ENCODE measurements at regions not wholly inside any gene's neighbourhood (a gene's known extent, or its start where the extent isn't known, plus 50 kb on each side); places are given as distances from the start of the nearest gene placed in this dataset.

GRCh38 chr6:90646940-90647339 lies 60.1 kb upstream of the MAP3K7 start:
- TF ChIP-seq MAX (IDR thresholded peaks at IDR 0.05; ENCODE audit: low read depth, low read length) (no peak), MYC (IDR thresholded peaks at IDR 0.05; ENCODE audit: low read depth, low read length) (no peak), CTCF (IDR thresholded peaks at IDR 0.05; ENCODE audit: low read depth, low read length) (no peak), POLR2A (IDR thresholded peaks at IDR 0.05; ENCODE audit: extremely low read depth, insufficient read length) (no peak)
- DNase-seq (ENCODE audit: low read depth), result no peak
- no peak overlapping the region for H3K4me3 ChIP-seq (ENCODE audit: low read depth, low read length)

DNA sequence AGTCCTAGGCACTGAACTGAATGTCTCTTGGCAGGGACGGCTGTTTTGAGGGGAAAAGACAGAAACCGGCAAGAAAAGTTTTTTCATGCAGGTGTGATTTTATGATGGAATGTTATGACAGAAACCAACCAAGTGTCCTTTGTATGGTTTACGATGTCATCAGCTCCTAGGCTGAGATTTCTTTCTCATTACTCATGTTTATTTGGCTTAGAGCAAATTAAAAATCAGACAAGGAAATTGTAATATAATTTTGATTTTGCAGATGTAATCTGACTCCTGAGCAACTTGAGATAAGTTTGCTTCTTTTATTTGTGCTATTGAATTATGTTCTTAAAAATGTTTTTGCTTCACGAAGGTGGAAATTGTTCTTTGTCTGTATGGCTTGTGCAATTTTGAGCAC lies 58.8 kb upstream of the MAP3K7 start:
- DNase-seq (ENCODE audit: low read depth), result no peak
- TF ChIP-seq POLR2A (IDR thresholded peaks at IDR 0.05; ENCODE audit: extremely low read depth, insufficient read length) (no peak), MAX (IDR thresholded peaks at IDR 0.05; ENCODE audit: low read depth, low read length) (no peak), CTCF (IDR thresholded peaks at IDR 0.05; ENCODE audit: low read depth, low read length) (no peak), MYC (IDR thresholded peaks at IDR 0.05; ENCODE audit: low read depth, low read length) (no peak)

DNA sequence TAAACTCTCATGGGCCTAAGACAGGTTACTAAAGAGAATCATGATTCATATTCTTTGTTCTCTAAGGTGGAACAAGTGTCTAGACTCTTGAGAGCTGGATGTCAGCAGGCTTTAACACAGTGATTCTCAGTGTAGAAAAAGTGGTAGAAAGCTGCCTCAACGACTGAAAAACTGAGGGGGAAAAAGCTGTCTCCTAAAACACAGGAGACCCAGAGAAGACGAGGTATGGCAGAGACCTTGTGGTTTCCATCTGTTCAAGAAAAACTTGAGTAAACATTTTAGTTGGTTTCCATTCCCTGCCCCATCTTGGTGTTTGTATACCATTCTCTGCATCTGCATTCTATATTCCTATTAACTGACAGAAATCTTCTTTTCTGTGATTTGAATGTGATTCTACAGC lies 57.6 kb upstream of the MAP3K7 start:
- H3K4me3 ChIP-seq (ENCODE audit: low read depth, low read length), result no peak overlapping the region
- TF ChIP-seq MAX (IDR thresholded peaks at IDR 0.05; ENCODE audit: low read depth, low read length), result no peak
- no peak for TF ChIP-seq POLR2A (IDR thresholded peaks at IDR 0.05; ENCODE audit: extremely low read depth, insufficient read length)
- TF ChIP-seq MYC (IDR thresholded peaks at IDR 0.05; ENCODE audit: low read depth, low read length), result no peak
- TF ChIP-seq CTCF (IDR thresholded peaks at IDR 0.05; ENCODE audit: low read depth, low read length), result no peak
- no peak for DNase-seq (ENCODE audit: low read depth)

More for the DNA sequence above, 58.8 kb upstream of the MAP3K7 start:
- no peak overlapping the region for H3K4me3 ChIP-seq (ENCODE audit: low read depth, low read length)

DNA sequence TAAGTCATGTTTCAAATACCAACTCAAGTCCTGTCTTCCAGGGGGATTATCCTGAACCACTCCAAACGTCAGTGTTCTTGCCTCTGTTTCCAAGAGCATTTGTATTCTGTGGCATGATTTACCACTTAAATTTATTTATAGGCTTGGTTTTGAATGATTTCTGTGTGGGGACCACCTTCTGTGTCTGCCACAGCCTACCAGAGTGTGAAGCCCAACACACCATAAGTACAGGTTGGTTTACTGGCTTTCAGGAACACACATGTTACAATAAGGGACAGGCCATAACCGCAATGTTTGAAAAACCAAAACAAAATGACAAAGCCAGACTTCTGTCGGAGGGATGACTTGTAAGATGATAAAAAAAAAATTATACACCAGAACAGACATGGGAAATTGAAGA lies 56.5 kb upstream of the MAP3K7 start:
- TF ChIP-seq MYC (IDR thresholded peaks at IDR 0.05; ENCODE audit: low read depth, low read length) (no peak), POLR2A (IDR thresholded peaks at IDR 0.05; ENCODE audit: extremely low read depth, insufficient read length) (no peak), MAX (IDR thresholded peaks at IDR 0.05; ENCODE audit: low read depth, low read length) (no peak), CTCF (IDR thresholded peaks at IDR 0.05; ENCODE audit: low read depth, low read length) (no peak)
- H3K4me3 ChIP-seq (ENCODE audit: low read depth, low read length), result no peak overlapping the region
- no peak for DNase-seq (ENCODE audit: low read depth)

DNA sequence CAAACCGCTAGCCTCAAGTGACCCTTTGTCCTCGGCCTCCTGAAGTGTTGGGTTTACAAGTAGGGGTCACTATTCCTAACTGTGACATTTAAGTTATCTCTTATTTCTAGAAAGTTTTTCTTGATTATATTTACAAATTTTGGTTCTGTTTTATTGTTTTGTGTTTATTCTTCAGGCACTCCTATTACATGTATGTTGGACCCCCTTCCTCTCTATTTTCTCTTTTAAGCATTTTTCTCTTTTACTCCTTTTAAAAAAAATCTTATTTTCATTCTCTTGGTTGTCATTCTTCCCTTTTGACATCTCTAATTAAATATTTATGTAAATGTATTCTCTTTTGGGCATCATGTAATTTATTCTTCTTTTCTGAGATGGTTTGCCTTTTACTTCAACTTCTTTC lies 50.4 kb upstream of the MAP3K7 start:
- no peak for TF ChIP-seq MAX (IDR thresholded peaks at IDR 0.05; ENCODE audit: low read depth, low read length)
- TF ChIP-seq CTCF (IDR thresholded peaks at IDR 0.05; ENCODE audit: low read depth, low read length), result no peak
- TF ChIP-seq MYC (IDR thresholded peaks at IDR 0.05; ENCODE audit: low read depth, low read length), result no peak
- TF ChIP-seq POLR2A (IDR thresholded peaks at IDR 0.05; ENCODE audit: extremely low read depth, insufficient read length), result no peak
- H3K4me3 ChIP-seq (ENCODE audit: low read depth, low read length), result no peak overlapping the region
- no peak for DNase-seq (ENCODE audit: low read depth)
